ENCODE measurements at regions not wholly inside any gene's neighbourhood (a gene's known extent, or its start where the extent isn't known, plus 50 kb on each side); places are given as distances from the start of the nearest gene placed in this dataset.

- Histone ChIP-seq H3K9ac (ENCODE audit: insufficient read length, low read depth) (no peak overlapping the region), H3K36me3 (ENCODE audit: insufficient read depth, insufficient read length, low read length) (no peaks in the 10 kb centered on the region), H3K27me3 (ENCODE audit: insufficient read depth, insufficient read length) (no peaks in the 10 kb centered on the region), H3K4me1 (ENCODE audit: insufficient read depth, insufficient read length) (no peaks in the 10 kb centered on the region), H3K9me3 (ENCODE audit: insufficient read depth, low read length) (no peaks in the 10 kb centered on the region), H3K4me3 (ENCODE audit: insufficient read length, low read depth) (no peak overlapping the region)
- TF ChIP-seq SUZ12 (IDR thresholded peaks at IDR 0.05; ENCODE audit: extremely low read depth, insufficient read depth, insufficient read length) (no peak), ZNF274 (IDR thresholded peaks at IDR 0.05; ENCODE audit: low read depth, low read length) (no peak), YY1 (IDR thresholded peaks at IDR 0.05; ENCODE audit: insufficient read depth, insufficient read length) (no peak)
- DNase-seq (ENCODE audit: low read depth, low spot score): no peak
Observed at GRCh38 chr15:95644100-95644875, 686.2 kb upstream of the NR2F2 start.

- no peak for TF ChIP-seq YY1 (IDR thresholded peaks at IDR 0.05; ENCODE audit: insufficient read depth, insufficient read length)
- H3K27me3 ChIP-seq (ENCODE audit: insufficient read depth, insufficient read length): no peaks in the 10 kb centered on the region
- H3K9ac ChIP-seq (ENCODE audit: insufficient read length, low read depth): no peak overlapping the region
- no peaks in the 10 kb centered on the region for H3K36me3 ChIP-seq (ENCODE audit: insufficient read depth, insufficient read length, low read length)
- no peaks in the 10 kb centered on the region for H3K4me1 ChIP-seq (ENCODE audit: insufficient read depth, insufficient read length)
- no peak overlapping the region for H3K4me3 ChIP-seq (ENCODE audit: insufficient read length, low read depth)
- no peaks in the 10 kb centered on the region for H3K9me3 ChIP-seq (ENCODE audit: insufficient read depth, low read length)
- no peak for DNase-seq (ENCODE audit: low read depth, low spot score)
Observed at GRCh38 chr15:95645791-95646338, 684.6 kb upstream of the NR2F2 start.

- Histone ChIP-seq H3K4me3 (ENCODE audit: insufficient read length, low read depth) (no peak overlapping the region), H3K27me3 (ENCODE audit: insufficient read depth, insufficient read length) (no peaks in the 10 kb centered on the region), H3K9me3 (ENCODE audit: insufficient read depth, low read length) (no peaks in the 10 kb centered on the region), H3K36me3 (ENCODE audit: insufficient read depth, insufficient read length, low read length) (no peaks in the 10 kb centered on the region), H3K9ac (ENCODE audit: insufficient read length, low read depth) (no peak overlapping the region), H3K4me1 (ENCODE audit: insufficient read depth, insufficient read length) (no peaks in the 10 kb centered on the region)
- DNase-seq (ENCODE audit: low read depth, low spot score): no peak
- TF ChIP-seq YY1 (IDR thresholded peaks at IDR 0.05; ENCODE audit: insufficient read depth, insufficient read length) (no peak), SUZ12 (IDR thresholded peaks at IDR 0.05; ENCODE audit: extremely low read depth, insufficient read depth, insufficient read length) (no peak), ZNF274 (IDR thresholded peaks at IDR 0.05; ENCODE audit: low read depth, low read length) (no peak)
Observed at GRCh38 chr15:95646484-95647273, 683.8 kb upstream of the NR2F2 start.

GRCh38 chr15:95647531-95648277 is 682.8 kb upstream of the NR2F2 start:
- no peak for TF ChIP-seq ZNF274 (IDR thresholded peaks at IDR 0.05; ENCODE audit: low read depth, low read length)
- no peak for TF ChIP-seq SUZ12 (IDR thresholded peaks at IDR 0.05; ENCODE audit: extremely low read depth, insufficient read depth, insufficient read length)
- TF ChIP-seq YY1 (IDR thresholded peaks at IDR 0.05; ENCODE audit: insufficient read depth, insufficient read length): no peak
- H3K9me3 ChIP-seq (ENCODE audit: insufficient read depth, low read length): no peaks in the 10 kb centered on the region

GRCh38 chr15:95653361-95653805 is 677.1 kb upstream of the NR2F2 start:
- no peak overlapping the region for H3K9ac ChIP-seq (ENCODE audit: insufficient read length, low read depth)
- no peak for DNase-seq (ENCODE audit: low read depth, low spot score)
- TF ChIP-seq ZNF274 (IDR thresholded peaks at IDR 0.05; ENCODE audit: low read depth, low read length) (no peak), YY1 (IDR thresholded peaks at IDR 0.05; ENCODE audit: insufficient read depth, insufficient read length) (no peak), SUZ12 (IDR thresholded peaks at IDR 0.05; ENCODE audit: extremely low read depth, insufficient read depth, insufficient read length) (no peak)

More at GRCh38 chr15:95647531-95648277, 682.8 kb upstream of the NR2F2 start:
- Histone ChIP-seq H3K4me1 (ENCODE audit: insufficient read depth, insufficient read length) (no peaks in the 10 kb centered on the region), H3K9ac (ENCODE audit: insufficient read length, low read depth) (no peak overlapping the region), H3K4me3 (ENCODE audit: insufficient read length, low read depth) (no peak overlapping the region), H3K27me3 (ENCODE audit: insufficient read depth, insufficient read length) (no peaks in the 10 kb centered on the region), H3K36me3 (ENCODE audit: insufficient read depth, insufficient read length, low read length) (no peaks in the 10 kb centered on the region)
- no peak for DNase-seq (ENCODE audit: low read depth, low spot score)

GRCh38 chr15:95655089-95655607 is 675.4 kb upstream of the NR2F2 start:
- H3K4me3 ChIP-seq (ENCODE audit: insufficient read length, low read depth): no peak overlapping the region
- no peak for DNase-seq (ENCODE audit: low read depth, low spot score)
- no peak for TF ChIP-seq ZNF274 (IDR thresholded peaks at IDR 0.05; ENCODE audit: low read depth, low read length)
- TF ChIP-seq YY1 (IDR thresholded peaks at IDR 0.05; ENCODE audit: insufficient read depth, insufficient read length): no peak
- TF ChIP-seq SUZ12 (IDR thresholded peaks at IDR 0.05; ENCODE audit: extremely low read depth, insufficient read depth, insufficient read length): no peak

More at GRCh38 chr15:95653361-95653805, 677.1 kb upstream of the NR2F2 start:
- Histone ChIP-seq H3K9me3 (ENCODE audit: insufficient read depth, low read length) (no peaks in the 10 kb centered on the region), H3K27me3 (ENCODE audit: insufficient read depth, insufficient read length) (no peaks in the 10 kb centered on the region), H3K4me1 (ENCODE audit: insufficient read depth, insufficient read length) (no peaks in the 10 kb centered on the region), H3K36me3 (ENCODE audit: insufficient read depth, insufficient read length, low read length) (no peaks in the 10 kb centered on the region), H3K4me3 (ENCODE audit: insufficient read length, low read depth) (no peak overlapping the region)

More at GRCh38 chr15:95655089-95655607, 675.4 kb upstream of the NR2F2 start:
- no peaks in the 10 kb centered on the region for H3K4me1 ChIP-seq (ENCODE audit: insufficient read depth, insufficient read length)
- no peaks in the 10 kb centered on the region for H3K27me3 ChIP-seq (ENCODE audit: insufficient read depth, insufficient read length)
- no peaks in the 10 kb centered on the region for H3K36me3 ChIP-seq (ENCODE audit: insufficient read depth, insufficient read length, low read length)
- no peak overlapping the region for H3K9ac ChIP-seq (ENCODE audit: insufficient read length, low read depth)
- no peaks in the 10 kb centered on the region for H3K9me3 ChIP-seq (ENCODE audit: insufficient read depth, low read length)
